ENCODE measurements at regions not wholly inside any gene's neighbourhood (a gene's known extent, or its start where the extent isn't known, plus 50 kb on each side); places are given as distances from the start of the nearest gene placed in this dataset.

DNA sequence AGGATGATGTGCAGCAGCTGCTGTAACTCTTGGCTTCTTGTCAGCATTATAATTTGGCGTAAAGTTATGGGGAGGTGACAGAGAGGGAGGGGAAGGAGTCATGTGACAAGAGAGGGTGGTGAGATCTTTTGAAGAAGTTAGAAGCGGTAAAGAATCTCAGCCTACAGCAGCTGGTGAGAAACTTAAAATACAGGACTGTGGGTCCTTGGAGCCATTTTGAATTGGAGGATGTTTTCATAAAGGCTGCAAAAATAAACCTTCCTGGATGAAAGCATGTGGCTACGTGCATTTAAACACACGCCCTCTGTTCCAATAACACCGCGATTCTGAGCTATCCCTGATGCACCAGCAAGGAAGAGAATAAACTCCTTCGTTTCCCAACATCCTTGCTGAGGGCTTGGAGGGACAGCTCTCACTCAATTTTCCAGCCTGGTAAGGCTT is 133.7 kb downstream of the TMEM30B start:
- no peak for FAIRE-seq
- Histone ChIP-seq H3K27ac (ENCODE audit: low read depth, low read length) (no peak overlapping the region), H3K56ac (replicated peaks; ENCODE audit: insufficient read length, low read depth, low read length) (no peak overlapping the region), H3K9me3 (ENCODE audit: insufficient read depth in 2 of 2, low read depth in 1 of 2, low read length in 1 of 2) (peaks cover 23 to 26% of the 10 kb centered on the region in 2 experiments), H3K36me3 (ENCODE audit: control insufficient read depth in 2 of 4, insufficient read depth in 4 of 4, low read length in 3 of 4) (peaks cover 0 to 3% (median 0%) of the 10 kb centered on the region in 4 experiments; a peak in 1 of 8 replicates), H4K91ac (replicated peaks; ENCODE audit: insufficient read length, low read length) (no peak overlapping the region), H2BK5ac (ENCODE audit: low read depth, low read length) (no peak overlapping the region), H3K27me3 (replicated peaks in 1 of 4; ENCODE audit: control insufficient read depth in 3 of 4, extremely low read depth in 1 of 4, insufficient read depth in 3 of 4, low read length in 3 of 4) (no peaks in the 10 kb centered on the region; a peak in 1 of 7 replicates), H3K23me2 (ENCODE audit: low read depth, low read length) (no peaks in the 10 kb centered on the region), H4K8ac (ENCODE audit: extremely low read depth, insufficient read depth, low read length) (no peak overlapping the region), H3K4me1 (replicated peaks in 1 of 4; ENCODE audit: control insufficient read depth in 3 of 4, insufficient read depth in 4 of 4, low read length in 3 of 4) (no peaks in the 10 kb centered on the region; a peak in 1 of 7 replicates), H2BK15ac (ENCODE audit: low read length) (no peak overlapping the region), H2BK20ac (ENCODE audit: low read length) (no peak overlapping the region), H3K9ac (replicated peaks in 1 of 4; ENCODE audit: extremely low read depth in 1 of 4, low read depth in 3 of 4, low read length in 3 of 4) (no peak overlapping the region), H3K4me2 (ENCODE audit: insufficient read depth in 1 of 2, low read depth in 2 of 2, low read length in 2 of 2) (no peak overlapping the region), H4K5ac (ENCODE audit: insufficient read length, low read depth, low read length) (no peak overlapping the region), H3K4ac (replicated peaks; ENCODE audit: insufficient read length, low read depth, low read length) (no peak overlapping the region), H2BK120ac (replicated peaks; ENCODE audit: low read depth, low read length) (peak overlapping the region; percentile 18), H4K20me1 (replicated peaks in 1 of 2; ENCODE audit: control insufficient read depth in 1 of 2, insufficient read depth in 2 of 2, low read length in 2 of 2) (no peaks in the 10 kb centered on the region), H3K23ac (ENCODE audit: insufficient read length) (no peak overlapping the region), H2AFZ (ENCODE audit: low read length) (0 out of 2 replicates have a peak overlapping the region, but pooled peaks have one; percentile 18), H2AK5ac (ENCODE audit: low read depth, low read length) (no peak overlapping the region), H3K4me3 (ENCODE audit: extremely low read depth in 1 of 4, insufficient read depth in 2 of 4, low read depth in 3 of 4, low read length in 4 of 4) (no peak overlapping the region), H3K18ac (ENCODE audit: extremely low read depth, low read length) (no peak overlapping the region), H3K79me1 (ENCODE audit: low read depth, low read length) (no peaks in the 10 kb centered on the region), H3K79me2 (ENCODE audit: control insufficient read depth in 1 of 2, insufficient read depth in 2 of 2, low read length in 2 of 2) (no peaks in the 10 kb centered on the region), H3K14ac (ENCODE audit: insufficient read length) (no peak overlapping the region), H2BK12ac (ENCODE audit: low read depth, low read length) (no peak overlapping the region)
- POLR2A ChIA-PET (ENCODE audit: partially characterized antibody) = no interaction called here
- 97% methylated on average over 7 of the region's 7 CpGs; no CpG with 5 or more reads in 1 of the 2 experiments for WGBS, 2 experiments (ENCODE audit: extremely low coverage in 1 of 2, insufficient coverage in 1 of 2, insufficient read length in 1 of 2, insufficient replicate concordance in 2 of 2, low coverage in 1 of 2, low lambda C conversion rate in 2 of 2, missing lambda C conversion rate in 1 of 2)
- DNase-seq (ENCODE audit: low read depth in 1 of 2, low spot score in 2 of 2) = no peak
- CTCF ChIA-PET (ENCODE audit: partially characterized antibody) = interaction anchor here (1.2 kb wide), 1 partner anchor 25 kb away, joined by 3 read pairs; no protein-coding TSS in a partner anchor
- no peak for TF ChIP-seq BCL11A (IDR thresholded peaks at IDR 0.05; ENCODE audit: low read depth in 2 of 2, low read length in 2 of 2)
- no peak for TF ChIP-seq NANOG (IDR thresholded peaks at IDR 0.05; ENCODE audit: insufficient read depth, low read depth, low read length, poor library complexity, severe bottlenecking)
- no peak for TF ChIP-seq BACH1 (IDR thresholded peaks at IDR 0.05; ENCODE audit: low read length)
- TF ChIP-seq ZNF274 (IDR thresholded peaks at IDR 0.05; ENCODE audit: borderline replicate concordance, extremely low read depth, low read length) = no peak
- no peak for TF ChIP-seq KDM5A (IDR thresholded peaks at IDR 0.05; ENCODE audit: low read length)
- TF ChIP-seq SIN3A (conservative IDR thresholded peaks at IDR 0.05 in 1 of 2, IDR thresholded peaks at IDR 0.05 in 1 of 2; ENCODE audit: low read depth in 1 of 2, low read length in 2 of 2) = no peak
- TF ChIP-seq CREB1 (IDR thresholded peaks at IDR 0.05) = no peak
- no peak for TF ChIP-seq TCF12 (IDR thresholded peaks at IDR 0.05; ENCODE audit: low read depth, low read length)
- TF ChIP-seq SAP30 (IDR thresholded peaks at IDR 0.05; ENCODE audit: insufficient read depth, insufficient replicate concordance, low read length) = no peak
- TF ChIP-seq CBX8 (IDR thresholded peaks at IDR 0.05; ENCODE audit: borderline replicate concordance, low read depth, low read length) = no peak
- no peak for TF ChIP-seq RNF2 (IDR thresholded peaks at IDR 0.05; ENCODE audit: borderline replicate concordance, low read depth, low read length, missing control alignments, poor library complexity, severe bottlenecking)
- TF ChIP-seq, protein P1, sequence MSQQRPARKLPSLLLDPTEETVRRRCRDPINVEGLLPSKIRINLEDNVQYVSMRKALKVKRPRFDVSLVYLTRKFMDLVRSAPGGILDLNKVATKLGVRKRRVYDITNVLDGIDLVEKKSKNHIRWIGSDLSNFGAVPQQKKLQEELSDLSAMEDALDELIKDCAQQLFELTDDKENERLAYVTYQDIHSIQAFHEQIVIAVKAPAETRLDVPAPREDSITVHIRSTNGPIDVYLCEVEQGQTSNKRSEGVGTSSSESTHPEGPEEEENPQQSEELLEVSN (IDR thresholded peaks at IDR 0.05) = no peak
- TF ChIP-seq YY1 (IDR thresholded peaks at IDR 0.05; ENCODE audit: low read depth, low read length) = no peak
- no peak for TF ChIP-seq ASH2L (IDR thresholded peaks at IDR 0.05; ENCODE audit: low read length)
